ENCODE measurements at regions not wholly inside any gene's neighbourhood (a gene's known extent, or its start where the extent isn't known, plus 50 kb on each side); places are given as distances from the start of the nearest gene placed in this dataset.

DNA sequence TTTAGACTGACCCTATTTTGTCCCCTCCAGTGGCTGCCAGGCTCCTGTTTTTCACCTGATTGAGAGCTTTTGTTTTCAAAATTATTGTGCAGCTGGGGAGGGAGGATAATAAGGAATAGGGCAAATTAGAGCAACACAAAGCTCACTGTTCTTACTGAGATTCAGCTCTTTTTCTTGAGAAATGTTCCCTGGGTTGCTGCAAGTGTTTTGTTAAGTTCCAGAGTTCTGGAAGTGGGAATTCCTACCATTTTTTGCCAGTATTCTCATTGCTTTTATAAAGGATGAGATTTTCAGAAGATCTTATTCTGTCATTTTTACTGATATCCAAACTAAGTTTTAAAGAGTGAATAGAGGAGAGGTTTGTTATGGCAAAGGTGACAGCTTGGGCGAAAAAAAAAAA, 417.7 kb downstream of the SIPA1L2 start:
- Histone ChIP-seq H4K20me1 (replicated peaks; ENCODE audit: control insufficient read depth, extremely low read depth, insufficient read depth, low read length) (no peaks in the 10 kb centered on the region), H3K27me3 (ENCODE audit: control insufficient read depth in 2 of 2, insufficient read depth in 2 of 2, low read length in 2 of 2) (peaks cover 0 to 2% of the 10 kb centered on the region in 2 experiments), H3K9me1 (replicated peaks; ENCODE audit: control insufficient read depth, extremely low read depth, insufficient read depth, low read length) (no peaks in the 10 kb centered on the region), H3K9me3 (replicated peaks; ENCODE audit: control insufficient read depth, insufficient read depth, low read length) (no peaks in the 10 kb centered on the region), H3K9ac (replicated peaks; ENCODE audit: extremely low read depth, insufficient read depth, low read length) (no peak overlapping the region), H3K4me3 (replicated peaks in 1 of 3; ENCODE audit: insufficient read depth in 1 of 3, low read depth in 1 of 3, low read length in 3 of 3) (no peak overlapping the region), H3K27ac (ENCODE audit: insufficient read depth, low read depth, low read length) (no peak overlapping the region), H3K36me3 (ENCODE audit: control insufficient read depth in 2 of 2, extremely low read depth in 1 of 2, insufficient read depth in 2 of 2, low read length in 2 of 2) (no peaks in the 10 kb centered on the region), H3K79me2 (ENCODE audit: control insufficient read depth, insufficient read depth, low read length) (no peaks in the 10 kb centered on the region), H3K4me1 (ENCODE audit: control insufficient read depth, extremely low read depth, insufficient read depth, low read length) (no peaks in the 10 kb centered on the region), H2AFZ (ENCODE audit: low read depth, low read length) (no peak overlapping the region), H3K4me2 (ENCODE audit: insufficient read depth, low read length) (no peak overlapping the region)
- no peak for DNase-seq (ENCODE audit: low read depth, low spot score)
- no TSS peak for BruUV-seq (replicated peaks)
- ChIA-PET POLR2A (no interaction called here), CTCF (interaction anchor here (1.9 to 2.0 kb wide), 2 partner anchors 13 to 15 kb away, joined by 4 to 8 read pairs; no protein-coding TSS in a partner anchor)
- TF ChIP-seq GATA2 (IDR thresholded peaks at IDR 0.05; ENCODE audit: insufficient read depth, insufficient read length, low read depth, low read length): no peak
- TF ChIP-seq, protein P1, sequence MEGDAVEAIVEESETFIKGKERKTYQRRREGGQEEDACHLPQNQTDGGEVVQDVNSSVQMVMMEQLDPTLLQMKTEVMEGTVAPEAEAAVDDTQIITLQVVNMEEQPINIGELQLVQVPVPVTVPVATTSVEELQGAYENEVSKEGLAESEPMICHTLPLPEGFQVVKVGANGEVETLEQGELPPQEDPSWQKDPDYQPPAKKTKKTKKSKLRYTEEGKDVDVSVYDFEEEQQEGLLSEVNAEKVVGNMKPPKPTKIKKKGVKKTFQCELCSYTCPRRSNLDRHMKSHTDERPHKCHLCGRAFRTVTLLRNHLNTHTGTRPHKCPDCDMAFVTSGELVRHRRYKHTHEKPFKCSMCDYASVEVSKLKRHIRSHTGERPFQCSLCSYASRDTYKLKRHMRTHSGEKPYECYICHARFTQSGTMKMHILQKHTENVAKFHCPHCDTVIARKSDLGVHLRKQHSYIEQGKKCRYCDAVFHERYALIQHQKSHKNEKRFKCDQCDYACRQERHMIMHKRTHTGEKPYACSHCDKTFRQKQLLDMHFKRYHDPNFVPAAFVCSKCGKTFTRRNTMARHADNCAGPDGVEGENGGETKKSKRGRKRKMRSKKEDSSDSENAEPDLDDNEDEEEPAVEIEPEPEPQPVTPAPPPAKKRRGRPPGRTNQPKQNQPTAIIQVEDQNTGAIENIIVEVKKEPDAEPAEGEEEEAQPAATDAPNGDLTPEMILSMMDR (IDR thresholded peaks at IDR 0.05; ENCODE audit: extremely low read depth in 1 of 2, insufficient read depth in 1 of 2, low read depth in 1 of 2, low read length in 2 of 2): no peak
- no peak for FAIRE-seq
- dilution Hi-C loops (cut with MboI; ENCODE audit: extremely low pct_ligation_motif_present, low sequenced_read_pairs) (no loop called here), intact Hi-C loops (cut with micrococcal nuclease) (no loop called here)

DNA sequence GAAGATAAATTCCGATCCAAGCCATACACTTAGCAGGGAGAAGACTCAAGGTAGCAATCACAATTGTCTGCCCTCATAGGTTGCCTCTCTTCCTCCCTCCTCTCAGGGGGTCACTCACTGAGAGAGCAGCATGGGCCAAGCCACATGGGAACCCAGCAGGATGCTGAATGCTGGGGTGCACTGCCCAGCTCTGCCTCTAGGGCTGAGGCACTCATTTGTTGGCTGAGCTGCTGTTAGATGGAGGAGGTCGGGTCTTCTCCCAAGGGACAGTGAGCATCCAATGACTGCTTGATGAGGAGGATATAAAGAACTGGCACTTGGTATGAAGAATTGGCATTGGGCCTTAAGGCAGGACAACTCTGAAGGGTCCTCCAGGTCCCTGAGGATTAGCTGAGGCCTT, 418.8 kb downstream of the SIPA1L2 start:
- Histone ChIP-seq H3K4me3 (replicated peaks in 1 of 3; ENCODE audit: insufficient read depth in 1 of 3, low read depth in 1 of 3, low read length in 3 of 3) (no peak overlapping the region), H3K4me1 (ENCODE audit: control insufficient read depth, extremely low read depth, insufficient read depth, low read length) (no peaks in the 10 kb centered on the region), H3K9me3 (replicated peaks; ENCODE audit: control insufficient read depth, insufficient read depth, low read length) (no peaks in the 10 kb centered on the region), H3K36me3 (ENCODE audit: control insufficient read depth in 2 of 2, extremely low read depth in 1 of 2, insufficient read depth in 2 of 2, low read length in 2 of 2) (no peaks in the 10 kb centered on the region), H4K20me1 (replicated peaks; ENCODE audit: control insufficient read depth, extremely low read depth, insufficient read depth, low read length) (no peaks in the 10 kb centered on the region), H3K27me3 (ENCODE audit: control insufficient read depth in 2 of 2, insufficient read depth in 2 of 2, low read length in 2 of 2) (peaks cover 0 to 2% of the 10 kb centered on the region in 2 experiments), H2AFZ (ENCODE audit: low read depth, low read length) (no peak overlapping the region), H3K9ac (replicated peaks; ENCODE audit: extremely low read depth, insufficient read depth, low read length) (no peak overlapping the region), H3K27ac (ENCODE audit: insufficient read depth, low read depth, low read length) (no peak overlapping the region), H3K9me1 (replicated peaks; ENCODE audit: control insufficient read depth, extremely low read depth, insufficient read depth, low read length) (no peaks in the 10 kb centered on the region), H3K4me2 (ENCODE audit: insufficient read depth, low read length) (no peak overlapping the region), H3K79me2 (ENCODE audit: control insufficient read depth, insufficient read depth, low read length) (no peaks in the 10 kb centered on the region)
- ChIA-PET POLR2A (no interaction called here), CTCF (interaction anchor here (1.9 kb wide), 1 partner anchor 16 kb away, joined by 8 read pairs; no protein-coding TSS in a partner anchor)
- no TSS peak for BruUV-seq (replicated peaks)
- intact Hi-C loops (cut with micrococcal nuclease): no loop called here
- TF ChIP-seq, protein P2, sequence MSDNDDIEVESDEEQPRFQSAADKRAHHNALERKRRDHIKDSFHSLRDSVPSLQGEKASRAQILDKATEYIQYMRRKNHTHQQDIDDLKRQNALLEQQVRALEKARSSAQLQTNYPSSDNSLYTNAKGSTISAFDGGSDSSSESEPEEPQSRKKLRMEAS (IDR thresholded peaks at IDR 0.05; ENCODE audit: insufficient read depth, insufficient read length): no peak
- TF ChIP-seq, protein P1 (IDR thresholded peaks at IDR 0.05; ENCODE audit: extremely low read depth in 1 of 2, insufficient read depth in 1 of 2, low read depth in 1 of 2, low read length in 2 of 2): peak; percentile 13 to 31
- TF ChIP-seq POLR2AphosphoS5 (IDR thresholded peaks at IDR 0.05; ENCODE audit: insufficient read depth, low read depth, low read length): no peak
- TF ChIP-seq JUN (IDR thresholded peaks at IDR 0.05; ENCODE audit: borderline replicate concordance, insufficient read depth, insufficient read length, low read depth): no peak
- dilution Hi-C loops (cut with MboI; ENCODE audit: extremely low pct_ligation_motif_present, low sequenced_read_pairs): no loop called here
- DNase-seq (ENCODE audit: low read depth, low spot score) (no peak), FAIRE-seq (no peak)

Measured in endothelial cell of umbilical vein (primary cell).